ENCODE measurements at regions not wholly inside any gene's neighbourhood (a gene's known extent, or its start where the extent isn't known, plus 50 kb on each side); places are given as distances from the start of the nearest gene placed in this dataset.

DNA sequence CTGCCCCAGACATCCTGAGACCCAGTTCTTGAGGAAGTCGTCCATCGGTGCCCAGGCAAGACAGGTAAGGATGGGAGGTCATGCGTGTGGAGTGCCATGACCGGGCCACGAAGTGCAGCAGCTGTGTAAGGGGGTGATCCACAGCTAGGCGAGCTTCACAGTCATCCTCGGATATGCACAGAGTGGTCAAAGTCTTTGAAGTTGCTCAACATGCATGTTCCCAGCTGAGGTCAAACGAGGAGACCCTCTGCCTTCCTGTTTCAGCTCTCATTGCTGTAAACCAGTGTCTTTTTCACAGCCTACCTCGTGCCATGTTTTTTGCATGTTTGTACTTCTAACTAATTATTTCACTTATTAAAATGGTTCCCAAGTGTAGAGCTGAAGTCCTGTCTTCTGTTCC lies 109.9 kb upstream of the TBL1X start:
- no peak overlapping the region for H3K9ac ChIP-seq (ENCODE audit: low read length)
- no peaks in the 10 kb centered on the region for H4K20me1 ChIP-seq (ENCODE audit: insufficient read depth, low read length)
- no peak overlapping the region for H3K27ac ChIP-seq (ENCODE audit: low read length)
- H3K9me3 ChIP-seq (ENCODE audit: insufficient read depth, low read length), result no peaks in the 10 kb centered on the region
- H3K27me3 ChIP-seq (ENCODE audit: low read depth, low read length), result no peaks in the 10 kb centered on the region
- H2AFZ ChIP-seq (ENCODE audit: low read depth, low read length), result no peak overlapping the region
- no peak for TF ChIP-seq EZH2phosphoT487 (IDR thresholded peaks at IDR 0.05; ENCODE audit: low read depth)
- TF ChIP-seq, protein P1, sequence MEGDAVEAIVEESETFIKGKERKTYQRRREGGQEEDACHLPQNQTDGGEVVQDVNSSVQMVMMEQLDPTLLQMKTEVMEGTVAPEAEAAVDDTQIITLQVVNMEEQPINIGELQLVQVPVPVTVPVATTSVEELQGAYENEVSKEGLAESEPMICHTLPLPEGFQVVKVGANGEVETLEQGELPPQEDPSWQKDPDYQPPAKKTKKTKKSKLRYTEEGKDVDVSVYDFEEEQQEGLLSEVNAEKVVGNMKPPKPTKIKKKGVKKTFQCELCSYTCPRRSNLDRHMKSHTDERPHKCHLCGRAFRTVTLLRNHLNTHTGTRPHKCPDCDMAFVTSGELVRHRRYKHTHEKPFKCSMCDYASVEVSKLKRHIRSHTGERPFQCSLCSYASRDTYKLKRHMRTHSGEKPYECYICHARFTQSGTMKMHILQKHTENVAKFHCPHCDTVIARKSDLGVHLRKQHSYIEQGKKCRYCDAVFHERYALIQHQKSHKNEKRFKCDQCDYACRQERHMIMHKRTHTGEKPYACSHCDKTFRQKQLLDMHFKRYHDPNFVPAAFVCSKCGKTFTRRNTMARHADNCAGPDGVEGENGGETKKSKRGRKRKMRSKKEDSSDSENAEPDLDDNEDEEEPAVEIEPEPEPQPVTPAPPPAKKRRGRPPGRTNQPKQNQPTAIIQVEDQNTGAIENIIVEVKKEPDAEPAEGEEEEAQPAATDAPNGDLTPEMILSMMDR (IDR thresholded peaks at IDR 0.05; ENCODE audit: low read depth, low read length), result no peak
- no peaks in the 10 kb centered on the region for H3K79me2 ChIP-seq (ENCODE audit: low read length)
- no peak overlapping the region for H3K4me2 ChIP-seq (ENCODE audit: low read length)
- peaks cover 17% of the 10 kb centered on the region for H3K4me1 ChIP-seq (ENCODE audit: low read length)
- H3K4me3 ChIP-seq (ENCODE audit: low read length), result no peak overlapping the region
- H3K36me3 ChIP-seq (replicated peaks; ENCODE audit: low read depth, low read length), result no peaks in the 10 kb centered on the region

DNA sequence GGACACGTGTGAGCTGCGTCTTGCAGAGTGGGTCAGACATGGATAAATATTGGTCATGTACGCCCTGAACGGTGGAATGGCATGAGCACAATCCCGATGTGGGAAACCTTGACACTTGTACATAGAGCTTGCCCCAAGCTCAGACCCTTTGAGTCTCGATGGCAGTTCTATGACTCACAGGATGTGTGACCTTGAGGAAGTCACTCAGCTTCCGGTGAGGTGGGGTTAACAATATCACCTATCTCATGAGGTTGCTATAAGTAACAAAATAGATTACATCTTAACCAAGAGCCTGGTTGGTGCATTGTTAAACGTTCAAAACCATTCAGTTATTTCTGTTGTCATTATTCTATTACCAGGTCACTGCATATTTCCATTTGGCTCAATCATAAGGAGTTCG lies 109.1 kb upstream of the TBL1X start:
- Histone ChIP-seq H2AFZ (ENCODE audit: low read depth, low read length) (no peak overlapping the region), H4K20me1 (ENCODE audit: insufficient read depth, low read length) (no peaks in the 10 kb centered on the region), H3K4me3 (ENCODE audit: low read length) (no peak overlapping the region), H3K36me3 (replicated peaks; ENCODE audit: low read depth, low read length) (no peaks in the 10 kb centered on the region), H3K4me1 (ENCODE audit: low read length) (peaks cover 17% of the 10 kb centered on the region), H3K79me2 (ENCODE audit: low read length) (no peaks in the 10 kb centered on the region), H3K9ac (ENCODE audit: low read length) (no peak overlapping the region), H3K4me2 (ENCODE audit: low read length) (no peak overlapping the region), H3K27me3 (ENCODE audit: low read depth, low read length) (no peaks in the 10 kb centered on the region), H3K9me3 (ENCODE audit: insufficient read depth, low read length) (no peaks in the 10 kb centered on the region), H3K27ac (ENCODE audit: low read length) (no peak overlapping the region)
- TF ChIP-seq, protein P1 (IDR thresholded peaks at IDR 0.05; ENCODE audit: low read depth, low read length), result no peak
- TF ChIP-seq EZH2phosphoT487 (IDR thresholded peaks at IDR 0.05; ENCODE audit: low read depth), result no peak

DNA sequence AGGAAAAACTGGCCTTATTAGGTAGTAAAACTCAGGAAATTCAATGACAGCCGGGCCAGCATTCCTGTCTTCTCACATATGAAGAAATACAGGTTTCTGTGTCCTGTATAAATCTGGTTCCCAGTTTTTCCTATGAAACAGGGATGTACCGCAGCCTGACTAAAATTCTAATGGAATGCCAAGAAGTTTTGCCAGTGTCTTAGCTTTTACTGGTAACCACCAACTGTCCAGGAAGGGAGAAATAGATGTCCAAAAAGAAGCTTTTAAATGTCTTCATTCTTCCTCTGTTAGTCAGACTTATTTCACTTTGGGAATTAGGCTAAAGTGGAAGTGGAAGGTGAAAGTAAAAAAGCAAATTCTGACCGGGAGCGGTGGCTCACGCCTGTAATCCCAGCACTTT lies 108.0 kb upstream of the TBL1X start:
- no peaks in the 10 kb centered on the region for H3K36me3 ChIP-seq (replicated peaks; ENCODE audit: low read depth, low read length)
- no peak overlapping the region for H3K27ac ChIP-seq (ENCODE audit: low read length)
- no peaks in the 10 kb centered on the region for H4K20me1 ChIP-seq (ENCODE audit: insufficient read depth, low read length)
- peaks cover 14% of the 10 kb centered on the region for H3K4me1 ChIP-seq (ENCODE audit: low read length)
- H2AFZ ChIP-seq (ENCODE audit: low read depth, low read length), result no peak overlapping the region
- H3K9me3 ChIP-seq (ENCODE audit: insufficient read depth, low read length), result no peaks in the 10 kb centered on the region
- TF ChIP-seq, protein P1 (IDR thresholded peaks at IDR 0.05; ENCODE audit: low read depth, low read length), result no peak
- no peak for TF ChIP-seq EZH2phosphoT487 (IDR thresholded peaks at IDR 0.05; ENCODE audit: low read depth)
- no peaks in the 10 kb centered on the region for H3K27me3 ChIP-seq (ENCODE audit: low read depth, low read length)
- no peak overlapping the region for H3K4me2 ChIP-seq (ENCODE audit: low read length)
- no peak overlapping the region for H3K9ac ChIP-seq (ENCODE audit: low read length)
- no peaks in the 10 kb centered on the region for H3K79me2 ChIP-seq (ENCODE audit: low read length)
- H3K4me3 ChIP-seq (ENCODE audit: low read length), result no peak overlapping the region

- H3K4me1 ChIP-seq (ENCODE audit: low read length), result peaks cover 7% of the 10 kb centered on the region
- no peak for TF ChIP-seq EZH2phosphoT487 (IDR thresholded peaks at IDR 0.05; ENCODE audit: low read depth)
- TF ChIP-seq, protein P1 (IDR thresholded peaks at IDR 0.05; ENCODE audit: low read depth, low read length), result no peak
- no peaks in the 10 kb centered on the region for H3K9me3 ChIP-seq (ENCODE audit: insufficient read depth, low read length)
- no peak overlapping the region for H3K27ac ChIP-seq (ENCODE audit: low read length)
- no peak overlapping the region for H3K9ac ChIP-seq (ENCODE audit: low read length)
- no peak overlapping the region for H2AFZ ChIP-seq (ENCODE audit: low read depth, low read length)
- no peaks in the 10 kb centered on the region for H4K20me1 ChIP-seq (ENCODE audit: insufficient read depth, low read length)
- no peak overlapping the region for H3K4me3 ChIP-seq (ENCODE audit: low read length)
- H3K4me2 ChIP-seq (ENCODE audit: low read length), result no peak overlapping the region
- no peaks in the 10 kb centered on the region for H3K36me3 ChIP-seq (replicated peaks; ENCODE audit: low read depth, low read length)
- no peaks in the 10 kb centered on the region for H3K79me2 ChIP-seq (ENCODE audit: low read length)
- H3K27me3 ChIP-seq (ENCODE audit: low read depth, low read length), result no peaks in the 10 kb centered on the region
Measured at GRCh38 chrX:9357518-9358114, 107.2 kb upstream of the TBL1X start.
